GM18858 (cell line): ENCODE measurements at regions not wholly inside any gene's neighbourhood (a gene's known extent, or its start where the extent isn't known, plus 50 kb on each side); places are given as distances from the start of the nearest gene placed in this dataset.
"Not testable (repeated sequence)": the region's sequence is repeated elsewhere in the genome, so short reads cannot be mapped to it uniquely, and the experiment has no call there.

Source experiments
- ATAC-seq: cut with Tn5 transposase; IDR thresholded peaks from one replicate; pipeline ENCODE4 v1.9.1; 2021; ENCODE audit not compliant: unreplicated experiment

DNA sequence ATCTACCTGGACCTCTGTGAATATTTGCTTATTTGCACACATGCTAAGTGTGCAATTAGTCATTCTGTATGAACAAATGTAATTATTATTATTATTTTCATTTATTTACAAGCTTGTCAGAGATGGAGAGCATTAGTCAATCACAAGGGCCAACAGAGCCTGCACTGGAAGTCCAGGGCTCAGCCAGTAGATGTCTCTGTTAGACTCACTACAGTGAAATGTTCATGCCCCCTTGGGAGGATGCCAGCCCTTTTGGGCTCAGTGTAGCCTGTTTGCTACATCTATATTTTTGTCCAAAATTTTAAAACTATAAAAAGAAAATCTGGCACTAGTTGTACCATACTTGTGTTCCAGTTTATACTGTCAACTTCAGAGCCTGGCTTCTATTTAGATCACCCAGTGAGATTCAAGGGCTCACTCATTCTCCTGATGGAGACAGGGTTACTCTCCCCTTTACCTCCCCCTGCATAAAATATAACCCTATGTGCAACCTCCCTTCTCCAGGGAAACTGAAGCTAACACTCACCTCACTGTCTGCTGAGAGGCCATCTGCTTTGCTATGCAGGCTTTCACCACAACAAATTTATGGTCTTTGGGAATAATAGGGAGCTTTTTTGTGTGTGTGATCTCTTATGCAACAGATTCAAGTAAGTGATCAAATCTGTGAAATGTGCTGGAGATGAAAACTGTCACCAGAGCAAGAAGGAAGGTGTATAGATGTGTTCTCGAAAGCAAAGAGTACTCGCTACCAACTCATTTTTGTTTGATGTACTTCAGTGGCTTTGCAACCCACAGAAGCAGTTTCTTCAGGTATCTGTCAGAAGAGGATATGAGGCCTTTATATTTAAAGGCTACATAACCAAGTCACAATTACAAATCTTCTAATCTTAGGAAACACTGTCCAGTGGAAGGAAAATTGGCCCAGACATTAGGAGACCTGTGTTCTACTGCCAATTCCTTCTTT is 99.9 kb upstream of the TLE4 start:
- ATAC-seq: no peak

DNA sequence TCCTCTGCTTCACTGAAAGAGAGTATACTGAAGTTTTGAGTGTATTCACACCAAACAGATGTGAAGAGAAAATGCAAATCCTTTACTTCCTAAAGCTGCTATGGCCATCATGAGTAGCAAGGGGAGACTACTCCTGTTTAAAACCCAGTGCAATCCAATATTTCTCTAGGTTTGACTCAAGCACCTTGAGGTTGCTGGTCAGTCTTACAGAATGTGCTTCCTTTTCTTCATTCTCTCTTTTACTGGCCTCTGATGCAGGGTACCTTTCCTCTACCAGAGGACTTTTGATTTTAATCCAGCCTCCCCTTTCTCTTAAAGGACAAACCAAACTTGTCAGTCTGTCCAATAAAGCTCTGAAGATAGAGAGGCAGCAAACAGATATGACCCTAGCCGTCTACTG is 98.1 kb upstream of the TLE4 start:
- ATAC-seq: no peak

DNA sequence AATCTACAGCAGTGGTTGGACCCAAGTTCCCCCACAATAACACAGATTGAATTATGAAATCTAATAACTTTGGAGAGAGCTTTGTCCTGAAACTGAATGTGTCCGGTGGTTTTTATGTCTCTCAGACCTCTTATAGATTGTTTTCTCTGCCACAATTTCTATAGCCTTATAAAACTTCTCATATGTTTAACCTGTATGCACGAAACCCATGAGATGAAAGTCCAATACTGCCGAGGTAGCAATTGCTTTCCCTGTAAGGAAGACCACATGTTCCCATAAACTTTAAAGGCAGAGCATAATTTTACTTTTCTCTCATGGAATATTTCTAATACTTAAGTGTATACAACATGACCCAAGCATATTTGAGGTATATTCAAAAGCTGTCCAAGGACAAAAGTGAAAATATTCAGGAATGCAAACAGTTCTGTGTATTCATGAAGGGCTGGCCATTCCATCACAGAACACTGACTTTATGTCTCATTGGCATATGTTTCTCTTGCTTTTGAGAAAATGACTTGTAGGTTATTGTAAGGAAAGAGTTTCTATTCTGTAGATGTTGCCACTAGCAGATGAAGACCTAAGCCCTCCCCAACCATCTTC is 94.4 kb upstream of the TLE4 start:
- no peak for ATAC-seq

DNA sequence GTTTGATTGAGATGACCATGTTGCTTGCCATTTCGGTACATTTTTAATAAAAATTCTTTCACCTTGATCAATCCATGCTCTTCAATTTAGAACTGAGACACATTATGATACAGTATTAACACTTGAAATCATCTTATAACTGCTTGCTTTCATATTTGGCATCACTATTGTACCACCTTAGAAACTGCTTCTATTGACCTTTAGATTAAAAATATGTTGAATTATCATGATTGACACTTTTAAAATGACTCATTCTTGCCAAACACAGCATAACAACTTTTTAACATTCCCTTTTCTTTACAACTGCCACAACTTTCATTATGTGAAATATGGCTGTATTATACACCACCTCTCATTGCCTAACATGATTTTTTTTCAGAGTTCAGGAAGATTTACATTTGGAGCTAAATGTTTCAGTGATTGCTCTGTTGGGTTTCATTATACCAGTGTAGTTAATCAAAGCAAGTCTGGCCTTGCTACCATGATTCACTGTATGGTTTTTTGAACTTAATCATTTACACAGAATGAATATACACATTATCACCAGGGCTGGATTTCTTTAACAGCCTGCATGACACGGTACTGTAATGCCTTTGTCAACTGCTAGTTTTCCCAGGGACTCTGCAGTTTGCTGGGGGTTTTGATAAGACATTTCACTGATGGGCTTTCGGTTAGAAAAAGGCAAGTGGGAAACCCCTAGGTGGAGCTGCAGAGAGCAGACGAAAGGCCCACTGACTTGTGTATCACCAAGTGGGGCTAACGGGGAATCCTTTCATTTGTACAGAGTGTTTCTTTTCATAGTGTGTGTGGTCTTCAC is 93.6 kb upstream of the TLE4 start:
- ATAC-seq: no peak

DNA sequence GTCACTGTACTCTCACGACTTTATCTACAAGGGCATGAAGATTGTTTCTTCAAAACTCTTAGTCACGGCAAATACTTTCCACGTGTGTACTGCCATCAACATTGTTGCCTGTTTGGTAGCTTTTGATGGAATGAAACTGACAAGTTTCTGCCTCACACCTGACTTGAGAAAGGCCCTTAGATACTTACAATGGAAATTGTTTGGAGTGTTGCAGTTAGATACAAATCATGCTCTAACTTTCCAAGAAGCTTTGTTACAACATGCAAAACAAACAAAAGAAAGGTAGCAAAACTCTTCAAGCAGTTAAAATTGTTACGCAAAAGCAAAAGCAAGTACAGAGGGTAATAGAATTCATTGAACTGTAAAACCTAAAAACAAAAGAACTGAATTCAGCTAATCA is 91.1 kb upstream of the TLE4 start:
- ATAC-seq: no peak

DNA sequence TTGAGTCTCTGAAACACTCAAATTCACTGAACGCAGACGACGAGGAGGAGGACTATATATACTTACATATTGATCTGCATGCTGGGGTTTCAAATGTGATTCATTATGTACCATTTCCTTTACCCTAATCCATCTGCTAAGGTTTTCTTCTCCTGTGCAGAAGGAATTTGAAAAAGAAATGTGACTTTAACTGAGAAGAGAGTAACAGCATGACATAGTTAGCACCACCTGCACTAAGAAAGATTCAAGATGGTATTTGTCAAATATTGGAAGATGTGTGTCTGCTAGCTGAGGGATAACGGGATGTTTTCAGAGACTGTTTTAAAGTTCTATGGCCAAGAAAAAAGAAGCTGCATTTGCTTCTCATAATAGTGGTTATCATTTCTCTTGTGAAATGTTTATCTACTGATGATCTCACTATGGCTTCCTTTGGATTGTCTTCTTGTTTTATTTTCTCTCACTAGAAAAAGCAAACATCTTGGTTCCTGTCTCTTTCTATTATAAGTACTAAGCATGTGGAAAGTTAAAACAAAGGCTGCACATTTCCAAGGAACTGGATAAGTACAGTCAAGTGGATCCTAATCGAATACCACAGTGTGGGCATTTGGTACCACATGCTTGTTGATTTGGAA is 89.8 kb upstream of the TLE4 start:
- ATAC-seq: no peak

DNA sequence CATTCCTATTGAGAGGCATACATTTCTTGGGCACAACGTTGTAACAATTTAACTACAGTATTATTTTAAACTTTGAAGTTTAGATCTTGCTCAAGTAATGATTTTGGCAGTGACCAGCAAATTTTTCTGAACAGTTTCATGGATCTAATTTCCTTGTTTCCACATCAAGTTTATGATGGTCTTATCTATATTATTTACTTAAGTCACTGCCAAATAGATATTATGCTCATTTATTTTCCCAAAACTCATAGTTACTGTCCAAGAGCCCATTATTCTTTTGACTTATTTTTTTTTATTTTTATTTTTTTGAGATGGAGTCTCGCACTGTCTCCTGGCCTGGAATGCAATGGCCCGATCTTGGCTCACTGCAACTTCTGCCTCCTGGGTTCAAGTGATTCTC is 86.5 kb upstream of the TLE4 start:
- no peak for ATAC-seq

DNA sequence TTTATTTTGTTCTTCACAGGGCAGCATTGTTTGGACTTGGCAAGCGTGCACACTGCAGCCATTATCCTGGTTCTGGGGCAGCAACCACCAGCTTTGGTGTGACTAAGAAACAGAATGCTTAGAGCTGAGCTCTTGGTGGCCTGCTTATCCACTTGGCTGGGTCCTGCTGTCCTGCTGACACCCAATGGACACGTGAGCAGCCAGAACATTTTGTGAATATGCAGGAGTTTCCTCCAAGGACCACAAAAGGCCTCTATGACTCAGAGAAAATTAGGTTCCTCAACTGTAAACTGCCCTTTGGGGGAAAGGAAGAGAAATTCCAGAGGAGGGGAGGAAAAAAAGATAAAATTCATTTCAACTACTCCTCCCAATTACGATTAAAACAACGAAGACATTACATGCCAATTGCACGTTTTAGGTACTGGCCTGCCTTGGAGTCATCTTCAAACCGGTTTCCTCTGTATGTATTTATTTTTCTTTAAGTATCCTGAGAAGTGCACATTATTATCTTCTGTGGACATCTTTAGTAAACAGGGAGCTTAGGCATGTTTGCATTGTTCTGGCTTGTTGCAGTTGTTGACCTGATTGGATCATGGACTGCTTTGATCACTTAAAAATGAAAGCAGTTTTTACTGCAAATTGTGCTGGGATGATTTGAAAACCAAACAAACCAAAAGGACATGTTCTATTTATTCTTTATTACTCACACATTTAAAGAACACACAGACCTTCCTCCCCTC is 82.3 kb upstream of the TLE4 start:
- no peak for ATAC-seq

DNA sequence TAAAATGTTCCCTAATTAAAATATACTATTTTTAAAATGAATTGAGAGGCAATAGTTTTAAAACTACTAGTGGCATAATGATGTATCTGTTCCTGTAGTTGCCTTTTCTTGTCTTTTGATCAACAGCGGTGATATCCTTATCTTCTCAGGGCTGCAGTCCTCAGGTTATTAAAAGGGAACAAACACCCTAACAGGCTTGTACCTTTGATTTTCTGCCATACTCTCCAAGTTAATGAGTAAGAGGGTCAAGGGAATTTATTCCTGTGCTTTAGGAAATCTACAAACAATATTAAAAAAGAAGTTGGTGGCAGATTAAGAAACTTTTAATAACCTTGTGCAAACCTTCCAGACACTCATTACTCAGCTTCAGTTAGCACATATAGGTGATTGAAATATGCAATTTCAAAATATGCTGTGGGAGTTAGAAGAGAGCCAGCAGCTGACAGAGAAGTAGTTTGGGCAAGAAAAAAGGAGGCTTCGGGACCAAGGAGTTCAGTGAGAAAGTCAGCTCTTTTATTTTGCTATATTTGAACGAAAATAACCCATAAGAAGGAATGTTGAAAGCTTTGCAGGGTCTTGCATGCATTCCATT is 81.0 kb upstream of the TLE4 start:
- ATAC-seq: no peak

DNA sequence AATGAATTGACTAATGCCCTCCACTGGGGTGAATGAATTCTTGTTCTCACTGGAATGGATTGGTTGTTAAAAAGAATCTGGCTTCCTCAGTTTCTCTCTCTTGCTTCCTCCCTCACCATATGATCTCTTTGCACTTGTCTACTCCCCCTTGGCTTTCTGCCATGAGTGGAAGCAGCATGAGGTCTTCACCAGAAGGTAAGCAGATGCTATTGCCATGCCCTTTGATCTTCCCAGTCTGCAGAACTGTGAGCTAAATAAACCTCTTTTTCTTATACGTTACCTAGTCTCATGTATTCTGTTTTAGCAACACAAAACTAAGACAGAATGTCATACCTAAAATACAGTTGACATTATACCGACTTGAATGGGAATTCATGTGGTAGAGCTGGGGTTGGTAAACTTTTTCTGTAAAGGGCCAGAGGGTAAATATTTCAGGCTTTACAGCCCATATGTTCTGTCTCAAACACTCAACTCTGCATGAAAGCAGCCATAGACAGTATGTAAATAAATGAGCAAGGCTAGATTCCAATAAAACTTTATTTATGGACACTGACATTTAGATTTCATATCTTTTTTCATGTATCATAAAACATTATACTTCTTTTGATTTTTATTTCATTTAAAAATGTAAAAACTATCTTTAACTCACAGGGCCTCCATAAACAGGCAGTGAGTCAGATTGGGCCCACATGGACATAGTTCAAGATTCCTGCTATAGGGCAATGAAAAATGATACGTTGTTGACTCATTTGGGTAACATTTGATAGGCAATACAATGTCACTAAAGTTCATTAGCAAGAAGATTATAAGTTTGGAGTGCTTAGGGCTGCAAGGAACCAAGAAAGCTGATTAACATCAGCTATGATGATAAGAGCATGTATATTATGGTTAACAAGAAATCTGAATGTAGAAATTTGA is 79.4 kb upstream of the TLE4 start:
- ATAC-seq: no peak

DNA sequence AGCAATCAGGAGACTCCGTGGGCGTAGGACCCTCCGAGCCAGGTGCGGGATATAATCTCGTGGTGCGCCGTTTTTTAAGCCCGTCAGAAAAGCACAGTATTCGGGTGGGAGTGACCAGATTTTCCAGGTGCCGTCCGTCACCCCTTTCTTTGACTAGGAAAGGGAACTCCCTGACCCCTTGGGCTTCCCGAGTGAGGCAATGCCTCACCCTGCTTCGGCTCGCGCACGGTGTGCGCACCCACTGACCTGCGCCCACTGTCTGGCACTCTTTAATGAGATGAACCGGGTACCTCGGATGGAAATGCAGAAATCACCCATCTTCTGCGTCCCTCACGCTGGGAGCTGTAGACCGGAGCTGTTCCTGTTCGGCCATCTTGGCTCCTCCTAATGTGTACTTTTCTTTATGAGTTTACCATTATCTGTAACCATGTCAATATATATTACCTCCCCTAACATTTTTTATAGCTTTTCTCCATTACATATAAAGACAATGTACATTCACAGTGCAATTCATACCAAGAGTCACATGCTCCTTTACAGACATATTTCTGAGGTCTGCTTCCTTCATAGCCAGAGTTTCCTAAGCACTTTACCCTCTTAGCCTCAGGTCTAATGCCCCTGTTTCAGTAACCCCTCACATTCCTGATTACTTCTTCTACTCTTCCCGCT is 71.4 kb upstream of the TLE4 start:
- ATAC-seq: not testable (repeated sequence)

DNA sequence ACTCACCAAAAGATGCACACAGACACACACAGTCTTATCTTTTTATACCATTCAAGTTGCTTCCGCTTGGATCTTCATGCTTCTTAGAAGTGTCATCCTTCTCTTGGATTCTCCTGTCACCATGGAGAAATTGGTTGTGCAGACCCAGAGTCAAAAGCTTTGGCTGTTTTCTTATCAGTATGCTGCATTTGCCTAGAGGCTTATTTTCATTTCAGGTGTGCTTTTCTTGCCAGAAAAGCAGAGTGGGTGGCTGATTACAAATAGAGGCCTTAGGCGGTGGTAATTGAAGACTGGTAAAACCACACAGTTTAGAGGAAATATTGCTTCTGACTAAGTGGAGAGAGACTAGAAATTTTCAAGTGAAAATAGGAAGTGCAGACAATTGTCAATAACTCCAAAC is 70.2 kb upstream of the TLE4 start:
- no peak for ATAC-seq

DNA sequence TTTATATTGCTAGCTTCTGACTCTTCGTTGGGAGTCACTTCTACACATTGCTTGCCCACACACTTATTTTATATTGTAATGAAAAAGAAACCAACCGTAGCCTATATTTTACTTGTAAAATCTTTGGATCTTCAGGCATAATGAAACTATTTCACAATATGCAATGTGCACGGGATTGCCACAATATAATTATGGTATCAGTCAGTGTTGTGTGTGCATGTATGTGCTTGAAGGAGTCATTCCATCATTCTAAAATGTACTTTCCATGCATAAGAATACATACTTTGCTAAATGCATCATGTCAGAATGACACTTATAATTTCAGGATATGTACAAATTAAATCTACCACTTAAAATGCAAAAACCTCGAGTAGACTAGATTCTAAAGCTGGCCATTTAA is 64.0 kb upstream of the TLE4 start:
- no peak for ATAC-seq

DNA sequence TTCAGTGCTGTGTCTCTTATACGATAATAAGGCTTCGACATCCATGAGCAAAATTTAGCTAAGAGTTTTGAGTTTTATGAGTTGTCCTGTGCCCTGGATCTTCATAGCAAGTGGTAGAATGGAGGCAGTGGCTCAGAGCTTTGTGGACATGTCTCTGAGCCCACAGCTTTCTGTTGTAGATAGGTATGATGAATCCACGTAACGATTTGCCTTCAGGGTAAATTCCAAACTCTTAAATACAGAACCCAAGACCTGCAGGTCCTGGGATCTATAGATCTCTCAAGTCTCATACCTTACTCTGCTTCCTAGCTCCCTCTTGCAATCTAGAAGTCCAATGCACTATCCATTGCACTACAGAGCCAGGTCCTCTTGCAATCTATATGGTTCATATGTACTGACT is 59.5 kb upstream of the TLE4 start:
- no peak for ATAC-seq
